ENCODE measurements at regions not wholly inside any gene's neighbourhood (a gene's known extent, or its start where the extent isn't known, plus 50 kb on each side); places are given as distances from the start of the nearest gene placed in this dataset.
A peak's percentile ranks its signal among the peaks of the same experiment; 100 is the strongest.

DNA sequence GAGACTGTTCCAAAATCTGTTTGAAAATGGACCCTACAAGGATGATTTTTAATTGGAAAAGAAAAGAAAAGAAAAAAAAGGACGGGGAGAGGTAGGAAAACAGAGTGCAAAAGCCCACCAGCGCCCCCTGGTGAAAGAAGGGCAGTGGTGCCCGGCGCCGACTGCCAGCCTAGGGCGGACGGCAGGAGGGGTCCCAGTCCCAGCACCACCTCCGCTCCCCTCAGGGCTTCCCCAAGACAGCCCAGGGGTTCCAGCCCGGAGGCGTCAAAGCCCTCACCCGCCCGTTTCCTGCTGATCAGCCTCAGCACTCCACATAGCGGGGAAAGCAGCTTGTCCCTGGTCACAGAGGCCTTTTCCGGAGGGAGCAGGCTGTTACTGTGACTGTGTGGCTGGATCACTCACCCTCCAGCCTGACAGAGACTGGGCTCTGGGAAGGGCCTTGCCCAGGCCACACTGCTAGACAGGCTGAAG, 213.9 kb downstream of the TFCP2L1 start:
- TF ChIP-seq EP300 (IDR thresholded peaks at IDR 0.05) (no peak), POLR2A (IDR thresholded peaks at IDR 0.05) (no peak)
- TF ChIP-seq, protein P1, sequence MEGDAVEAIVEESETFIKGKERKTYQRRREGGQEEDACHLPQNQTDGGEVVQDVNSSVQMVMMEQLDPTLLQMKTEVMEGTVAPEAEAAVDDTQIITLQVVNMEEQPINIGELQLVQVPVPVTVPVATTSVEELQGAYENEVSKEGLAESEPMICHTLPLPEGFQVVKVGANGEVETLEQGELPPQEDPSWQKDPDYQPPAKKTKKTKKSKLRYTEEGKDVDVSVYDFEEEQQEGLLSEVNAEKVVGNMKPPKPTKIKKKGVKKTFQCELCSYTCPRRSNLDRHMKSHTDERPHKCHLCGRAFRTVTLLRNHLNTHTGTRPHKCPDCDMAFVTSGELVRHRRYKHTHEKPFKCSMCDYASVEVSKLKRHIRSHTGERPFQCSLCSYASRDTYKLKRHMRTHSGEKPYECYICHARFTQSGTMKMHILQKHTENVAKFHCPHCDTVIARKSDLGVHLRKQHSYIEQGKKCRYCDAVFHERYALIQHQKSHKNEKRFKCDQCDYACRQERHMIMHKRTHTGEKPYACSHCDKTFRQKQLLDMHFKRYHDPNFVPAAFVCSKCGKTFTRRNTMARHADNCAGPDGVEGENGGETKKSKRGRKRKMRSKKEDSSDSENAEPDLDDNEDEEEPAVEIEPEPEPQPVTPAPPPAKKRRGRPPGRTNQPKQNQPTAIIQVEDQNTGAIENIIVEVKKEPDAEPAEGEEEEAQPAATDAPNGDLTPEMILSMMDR (IDR thresholded peaks at IDR 0.05), result peak; percentile 87 to 94 (median 94)
